Mesenchymal stem cell (in vitro differentiated cells and primary cell): ENCODE measurements at regions not wholly inside any gene's neighbourhood (a gene's known extent, or its start where the extent isn't known, plus 50 kb on each side); places are given as distances from the start of the nearest gene placed in this dataset.

ENCODE experiments used
- DNase-seq: peaks from one replicate; pipeline ENCODE4 v3.0.0-alpha.2; 2013
- H2AFZ ChIP-seq: one replicate; pipeline ENCODE4 v1.6.1; 2013; ENCODE audit warnings: low read depth, mild to moderate bottlenecking, control low read depth, inconsistent platforms, low read length, moderate library complexity
- H2AK5ac ChIP-seq: 2 replicates; pipeline ENCODE4 v1.6.1; 2013; ENCODE audit warnings: low read length, moderate library complexity, mild to moderate bottlenecking, inconsistent platforms; ENCODE audit not compliant: severe bottlenecking
- H2BK120ac ChIP-seq: one replicate; pipeline ENCODE4 v1.6.1; 2013; ENCODE audit warnings: low read depth, mild to moderate bottlenecking, inconsistent platforms, low read length, moderate library complexity
- H2BK12ac ChIP-seq, 2 experiments: one replicate each; pipeline ENCODE4 v1.6.1; 2013; ENCODE audit warnings: inconsistent platforms in 2 of 2, low read length in 2 of 2, mild to moderate bottlenecking in 2 of 2, moderate library complexity in 2 of 2, control low read depth in 1 of 2
- H2BK15ac ChIP-seq: one replicate; pipeline ENCODE4 v1.6.1; 2013; ENCODE audit warnings: mild to moderate bottlenecking, low read depth, inconsistent platforms; ENCODE audit not compliant: poor library complexity, severe bottlenecking
- H2BK5ac ChIP-seq: 2 replicates; pipeline ENCODE4 v1.6.1; 2013; ENCODE audit warnings: low read depth, mild to moderate bottlenecking, low read length, control low read depth, inconsistent platforms; ENCODE audit not compliant: poor library complexity, severe bottlenecking
- H3K14ac ChIP-seq, 2 experiments: one replicate each; pipeline ENCODE4 v1.6.1; 2013; ENCODE audit warnings: inconsistent platforms in 2 of 2, low read length in 2 of 2, control low read depth in 1 of 2, mild to moderate bottlenecking in 1 of 2, moderate library complexity in 1 of 2
- H3K18ac ChIP-seq, 2 experiments: one replicate each; pipeline ENCODE4 v1.6.1; 2013; ENCODE audit warnings: inconsistent platforms in 2 of 2, low read length in 2 of 2, control low read depth in 1 of 2, low read depth in 1 of 2, mild to moderate bottlenecking in 1 of 2
- H3K23ac ChIP-seq, 2 experiments: one replicate each; pipeline ENCODE4 v1.6.1; 2013; ENCODE audit warnings: inconsistent platforms in 2 of 2, low read length in 2 of 2, mild to moderate bottlenecking in 2 of 2, moderate library complexity in 2 of 2, control low read depth in 1 of 2
- H3K27ac ChIP-seq: 2 replicates; pipeline ENCODE4 v1.5.1; 2013; ENCODE audit warnings: mild to moderate bottlenecking, moderate library complexity, low read length, control low read depth, inconsistent platforms; ENCODE audit not compliant: poor library complexity, severe bottlenecking
- H3K27me3 ChIP-seq, 2 experiments: 2 replicates each; pipeline versions ENCODE4 v1.6.1 to v1.7.0; 2013; ENCODE audit warnings: low read length in 2 of 2, mild to moderate bottlenecking in 2 of 2, moderate library complexity in 2 of 2, control low read depth in 1 of 2, inconsistent platforms in 1 of 2; ENCODE audit not compliant: control insufficient read depth in 1 of 2, insufficient read depth in 1 of 2
- H3K36me3 ChIP-seq, 2 experiments: 2 replicates each; pipeline versions ENCODE4 v1.6.1 to v1.7.0; 2013; ENCODE audit warnings: low read length in 2 of 2, control low read depth in 1 of 2, inconsistent platforms in 1 of 2, low read depth in 1 of 2, mild to moderate bottlenecking in 1 of 2; ENCODE audit not compliant: insufficient read depth in 2 of 2, control insufficient read depth in 1 of 2
- H3K4ac ChIP-seq, 2 experiments: one replicate each; pipeline ENCODE4 v1.6.1; 2013; ENCODE audit warnings: inconsistent platforms in 2 of 2, low read length in 2 of 2, mild to moderate bottlenecking in 2 of 2, moderate library complexity in 2 of 2, control low read depth in 1 of 2, low read depth in 1 of 2
- H3K4me1 ChIP-seq: 2 replicates; pipeline ENCODE4 v1.6.1; 2013; ENCODE audit warnings: low read depth, low read length, control low read depth; ENCODE audit not compliant: control insufficient read depth, insufficient read depth
- H3K4me2 ChIP-seq: 2 replicates; pipeline ENCODE4 v1.6.1; 2013; ENCODE audit warnings: low read length, mild to moderate bottlenecking, inconsistent platforms; ENCODE audit not compliant: poor library complexity, severe bottlenecking
- H3K4me3 ChIP-seq, 2 experiments: 2 replicates each; pipeline versions ENCODE4 v1.5.1 to v1.7.0; 2013; ENCODE audit warnings: low read length in 2 of 2, mild to moderate bottlenecking in 2 of 2, control low read depth in 1 of 2, low read depth in 1 of 2; ENCODE audit not compliant: insufficient read depth in 1 of 2
- H3K79me1 ChIP-seq: replicated peaks from 2 replicates; pipeline ENCODE4 v1.6.1; 2013; ENCODE audit warnings: mild to moderate bottlenecking, control low read depth, low read length, inconsistent platforms; ENCODE audit not compliant: poor library complexity, severe bottlenecking
- H3K9ac ChIP-seq: 2 replicates; pipeline ENCODE4 v1.7.0; 2013; ENCODE audit warnings: mild to moderate bottlenecking, low read length, moderate library complexity
- H3K9me3 ChIP-seq: 2 replicates; pipeline ENCODE4 v1.7.0; 2013; ENCODE audit warnings: mild to moderate bottlenecking, low read length; ENCODE audit not compliant: control insufficient read depth
- H4K8ac ChIP-seq: one replicate; pipeline ENCODE4 v1.6.1; 2013; ENCODE audit warnings: inconsistent platforms, mild to moderate bottlenecking, low read length, moderate library complexity
- H4K91ac ChIP-seq: one replicate; pipeline ENCODE4 v1.6.1; 2013; ENCODE audit warnings: mild to moderate bottlenecking, low read length, inconsistent platforms
- WGBS: methylation state at CpG from one replicate; pipeline ENCODE4 v1.1.7; 2013; ENCODE audit warnings: mixed read lengths; 5-methylcytosine and 5-hydroxymethylcytosine counted together

DNA sequence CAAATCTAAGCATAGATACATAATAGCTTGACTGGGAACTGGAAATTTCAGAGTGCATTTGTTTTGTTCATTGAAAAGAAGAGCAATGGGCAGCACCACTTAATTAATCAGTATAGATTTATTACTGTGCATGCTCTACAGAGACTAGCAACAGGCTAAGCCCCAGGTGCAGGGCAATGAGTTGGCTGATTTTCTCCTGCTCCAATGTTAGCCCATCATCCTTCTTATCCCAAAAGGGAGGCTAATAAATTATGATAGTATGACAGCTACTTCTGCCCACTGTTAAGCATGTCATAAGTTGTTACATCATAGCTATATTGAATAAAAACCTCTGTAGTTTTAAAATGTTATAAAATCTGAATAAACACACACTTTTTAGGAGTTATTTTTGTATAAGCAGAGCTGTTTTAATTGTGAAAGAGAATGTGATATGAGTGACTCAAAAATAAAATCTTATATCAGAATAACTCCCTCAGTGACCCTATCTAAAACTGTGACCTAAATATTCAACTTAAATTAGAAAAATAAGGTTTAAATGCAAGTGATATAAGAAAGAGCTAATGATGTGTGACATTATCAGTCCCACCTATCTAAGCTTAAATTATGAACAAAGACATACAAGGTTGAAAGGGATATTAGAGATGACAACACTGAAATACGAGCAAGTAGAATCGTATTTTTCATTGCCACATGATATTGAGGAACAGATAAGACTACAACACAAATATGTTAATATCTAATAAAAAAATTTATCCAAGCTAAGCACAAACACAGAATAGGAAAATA is 967.3 kb upstream of the ADGRB3 start:
- H2BK120ac ChIP-seq: no peak overlapping the region
- H2BK15ac ChIP-seq: no peak overlapping the region
- H4K8ac ChIP-seq: no peak overlapping the region
- H3K4ac ChIP-seq: no peak overlapping the region
- no CpG with 5 or more reads among the region's 2 CpGs for WGBS
- no peak overlapping the region for H2BK12ac ChIP-seq
- no peak overlapping the region for H2AFZ ChIP-seq
- no peak overlapping the region for H3K27ac ChIP-seq
- H3K36me3 ChIP-seq: no peaks in the 10 kb centered on the region
- no peak for DNase-seq
- H3K18ac ChIP-seq: no peak overlapping the region
- H3K14ac ChIP-seq: no peak overlapping the region
- no peak overlapping the region for H3K9ac ChIP-seq
- H3K79me1 ChIP-seq: no peaks in the 10 kb centered on the region
- H3K4me3 ChIP-seq: no peak overlapping the region
- H3K4me2 ChIP-seq: no peak overlapping the region
- H2BK5ac ChIP-seq: no peak overlapping the region
- H3K23ac ChIP-seq: no peak overlapping the region
- no peak overlapping the region for H4K91ac ChIP-seq
- no peaks in the 10 kb centered on the region for H3K27me3 ChIP-seq
- H3K4me1 ChIP-seq: no peaks in the 10 kb centered on the region
- H3K9me3 ChIP-seq: peaks cover 22% of the 10 kb centered on the region
- H2AK5ac ChIP-seq: no peak overlapping the region

DNA sequence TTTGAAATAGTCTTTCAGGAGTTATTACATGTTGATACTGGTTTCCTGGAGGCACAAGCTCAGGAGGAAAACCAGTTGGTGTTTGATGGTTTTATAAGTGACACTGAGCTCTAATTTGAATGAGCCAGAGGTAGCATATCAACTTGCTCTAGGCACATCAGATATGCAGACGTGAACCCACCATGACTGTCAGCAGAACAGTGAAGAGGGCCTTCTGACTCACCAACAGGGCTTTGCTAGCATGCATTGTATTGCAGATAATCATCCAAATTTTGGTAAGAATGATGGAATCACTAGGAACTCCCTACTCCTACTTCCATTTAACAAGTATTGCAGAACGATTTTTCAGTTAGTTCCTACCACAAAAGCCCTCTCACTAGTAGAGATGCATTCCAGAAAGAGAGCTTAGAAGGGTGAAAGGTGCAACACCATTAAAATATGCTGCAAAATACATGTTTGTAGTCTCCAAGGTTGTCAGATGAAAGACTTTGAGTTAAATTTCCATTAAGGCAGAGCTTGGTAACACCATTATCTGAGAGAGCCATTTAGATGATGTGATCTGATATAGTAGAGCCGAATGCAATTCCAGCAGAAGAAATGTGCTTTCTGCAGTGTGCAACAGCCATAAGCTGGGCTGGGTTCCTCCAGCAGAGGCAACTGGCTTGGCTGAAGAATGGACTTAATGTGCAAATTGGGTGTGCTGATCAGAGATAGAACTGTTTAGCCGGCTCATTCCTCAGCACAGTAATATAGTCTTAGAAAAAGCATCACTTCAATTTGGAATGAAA is 968.7 kb upstream of the ADGRB3 start:
- DNase-seq: no peak
- 93% methylated on average over 2 of the region's 4 CpGs for WGBS
- H2BK15ac ChIP-seq: no peak overlapping the region
- no peak overlapping the region for H3K4me2 ChIP-seq
- no peak overlapping the region for H3K4me3 ChIP-seq
- no peak overlapping the region for H3K18ac ChIP-seq
- H2BK12ac ChIP-seq: no peak overlapping the region
- H2AFZ ChIP-seq: no peak overlapping the region
- no peak overlapping the region for H4K8ac ChIP-seq
- H3K27ac ChIP-seq: no peak overlapping the region
- no peak overlapping the region for H2BK120ac ChIP-seq
- no peak overlapping the region for H4K91ac ChIP-seq
- no peak overlapping the region for H3K14ac ChIP-seq
- H2AK5ac ChIP-seq: no peak overlapping the region
- no peaks in the 10 kb centered on the region for H3K27me3 ChIP-seq
- H3K79me1 ChIP-seq: no peaks in the 10 kb centered on the region
- H3K4me1 ChIP-seq: no peaks in the 10 kb centered on the region
- no peaks in the 10 kb centered on the region for H3K36me3 ChIP-seq
- H3K9ac ChIP-seq: no peak overlapping the region
- H3K9me3 ChIP-seq: peaks cover 13% of the 10 kb centered on the region
- H3K4ac ChIP-seq: no peak overlapping the region
- no peak overlapping the region for H3K23ac ChIP-seq
- H2BK5ac ChIP-seq: no peak overlapping the region

DNA sequence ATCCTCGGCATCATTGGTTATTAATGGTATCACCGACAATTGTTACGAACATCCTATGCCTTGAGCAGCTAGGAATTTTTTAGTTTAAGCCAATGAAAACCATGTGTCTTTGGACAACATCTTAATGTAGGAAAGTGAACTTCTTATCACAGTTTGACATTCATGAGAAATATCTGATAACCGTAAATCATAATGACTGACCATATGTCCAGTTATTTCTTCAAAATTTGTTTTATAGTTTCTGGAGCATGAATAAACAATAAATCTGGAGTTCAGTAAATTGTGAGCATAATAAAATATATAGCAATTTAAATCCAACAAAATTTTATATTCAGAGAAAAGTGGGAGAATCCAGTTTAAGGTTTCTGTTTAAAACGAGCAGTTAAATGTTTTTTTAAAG is 970.1 kb upstream of the ADGRB3 start:
- Histone ChIP-seq H3K14ac (no peak overlapping the region), H2BK15ac (no peak overlapping the region), H3K23ac (no peak overlapping the region), H3K9me3 (peaks cover 8% of the 10 kb centered on the region), H2BK120ac (no peak overlapping the region), H3K9ac (no peak overlapping the region), H2BK5ac (no peak overlapping the region), H3K4ac (no peak overlapping the region), H3K79me1 (no peaks in the 10 kb centered on the region), H3K4me3 (no peak overlapping the region), H4K91ac (no peak overlapping the region), H3K36me3 (no peaks in the 10 kb centered on the region), H4K8ac (no peak overlapping the region), H2AFZ (no peak overlapping the region), H2BK12ac (no peak overlapping the region), H2AK5ac (no peak overlapping the region), H3K18ac (no peak overlapping the region), H3K27ac (no peak overlapping the region), H3K4me1 (no peaks in the 10 kb centered on the region), H3K27me3 (no peaks in the 10 kb centered on the region), H3K4me2 (no peak overlapping the region)
- 97% methylated on average over 3 of the region's 5 CpGs for WGBS
- no peak for DNase-seq

DNA sequence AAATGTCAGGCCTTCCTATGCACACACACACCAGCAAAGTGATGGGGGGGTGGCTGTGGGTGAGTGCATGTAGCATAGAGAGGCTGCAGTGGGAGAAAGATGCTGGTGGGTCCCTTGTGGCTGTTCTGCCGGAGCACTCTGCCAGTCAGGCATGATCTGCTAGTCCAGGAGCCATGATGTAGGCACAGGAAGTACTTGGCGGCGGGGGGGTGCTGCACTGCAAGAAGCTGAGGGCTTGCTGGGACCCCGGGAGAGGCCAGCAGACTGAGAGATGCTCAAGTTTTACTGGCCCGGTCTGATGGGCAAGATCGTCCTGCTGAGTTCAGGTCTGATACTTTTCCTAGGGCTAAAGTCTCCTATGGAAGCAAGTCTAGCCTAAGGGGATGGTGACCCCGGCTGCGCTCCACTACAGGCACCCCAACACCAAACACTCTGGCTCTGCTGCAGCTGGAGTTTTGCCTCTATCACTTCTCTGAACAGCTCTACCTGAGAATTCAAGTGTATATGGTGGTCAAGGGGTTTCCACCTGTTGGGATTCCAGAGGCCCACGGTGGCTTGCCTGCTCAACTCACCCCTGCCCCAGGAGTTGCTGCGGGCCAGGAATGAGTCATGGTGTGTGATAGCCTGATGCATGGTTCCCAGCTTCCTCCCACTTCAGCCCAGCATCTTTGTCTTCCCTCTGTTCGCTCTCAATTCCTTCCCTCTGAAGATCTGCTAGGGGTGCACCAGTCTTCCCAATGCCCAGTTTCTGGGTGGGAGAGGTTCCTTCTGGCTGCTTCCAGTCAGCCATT is 971.8 kb upstream of the ADGRB3 start:
- H4K91ac ChIP-seq: no peak overlapping the region
- no peak overlapping the region for H3K9ac ChIP-seq
- no peak overlapping the region for H3K4me2 ChIP-seq
- no peak overlapping the region for H3K4ac ChIP-seq
- H3K79me1 ChIP-seq: no peaks in the 10 kb centered on the region
- H2BK12ac ChIP-seq: no peak overlapping the region
- no peak overlapping the region for H3K4me3 ChIP-seq
- WGBS: 96% methylated on average over 10 of the region's 11 CpGs
- H2BK15ac ChIP-seq: no peak overlapping the region
- H3K27ac ChIP-seq: no peak overlapping the region
- no peak overlapping the region for H2AFZ ChIP-seq
- H4K8ac ChIP-seq: no peak overlapping the region
- H3K9me3 ChIP-seq: peaks cover 2% of the 10 kb centered on the region
- H3K14ac ChIP-seq: no peak overlapping the region
- no peaks in the 10 kb centered on the region for H3K27me3 ChIP-seq
- no peak overlapping the region for H2BK120ac ChIP-seq
- DNase-seq: no peak
- H2BK5ac ChIP-seq: no peak overlapping the region
- H3K4me1 ChIP-seq: no peaks in the 10 kb centered on the region
- no peak overlapping the region for H2AK5ac ChIP-seq
- H3K23ac ChIP-seq: no peak overlapping the region
- no peak overlapping the region for H3K18ac ChIP-seq
- H3K36me3 ChIP-seq: no peaks in the 10 kb centered on the region
